ENCODE measurements at regions not wholly inside any gene's neighbourhood (a gene's known extent, or its start where the extent isn't known, plus 50 kb on each side); places are given as distances from the start of the nearest gene placed in this dataset.
A peak's percentile ranks its signal among the peaks of the same experiment; 100 is the strongest.

GRCh38 chr4:14856062-14856933, 146.0 kb upstream of the CPEB2 start:
- ChIA-PET CTCF (no interaction called here), POLR2A (no interaction called here)
- DNase-seq (peak; percentile 34), ATAC-seq (peak; percentile 47)
- Mint-ChIP-seq H3K9me3 (ENCODE audit: insufficient read depth) (no peaks in the 10 kb centered on the region), H3K4me3 (no peak overlapping the region), H3K27me3 (ENCODE audit: low read depth) (no peaks in the 10 kb centered on the region), H3K27ac (no peak overlapping the region), H3K4me1 (ENCODE audit: low read depth) (peaks cover 5% of the 10 kb centered on the region), H3K36me3 (ENCODE audit: low read depth) (no peaks in the 10 kb centered on the region)

GRCh38 chr4:14856934-14857235, 145.4 kb upstream of the CPEB2 start:
- H3K4me3 Mint-ChIP-seq = no peak overlapping the region
- peaks cover 5% of the 10 kb centered on the region for H3K4me1 Mint-ChIP-seq (ENCODE audit: low read depth)
- DNase-seq = no peak
- no peaks in the 10 kb centered on the region for H3K9me3 Mint-ChIP-seq (ENCODE audit: insufficient read depth)
- CTCF ChIA-PET = no interaction called here
- H3K27ac Mint-ChIP-seq = no peak overlapping the region
- no peaks in the 10 kb centered on the region for H3K27me3 Mint-ChIP-seq (ENCODE audit: low read depth)
- POLR2A ChIA-PET = no interaction called here
- ATAC-seq = no peak
- no peaks in the 10 kb centered on the region for H3K36me3 Mint-ChIP-seq (ENCODE audit: low read depth)

GRCh38 chr4:14857475-14857874, 144.8 kb upstream of the CPEB2 start:
- POLR2A ChIA-PET = no interaction called here

DNA sequence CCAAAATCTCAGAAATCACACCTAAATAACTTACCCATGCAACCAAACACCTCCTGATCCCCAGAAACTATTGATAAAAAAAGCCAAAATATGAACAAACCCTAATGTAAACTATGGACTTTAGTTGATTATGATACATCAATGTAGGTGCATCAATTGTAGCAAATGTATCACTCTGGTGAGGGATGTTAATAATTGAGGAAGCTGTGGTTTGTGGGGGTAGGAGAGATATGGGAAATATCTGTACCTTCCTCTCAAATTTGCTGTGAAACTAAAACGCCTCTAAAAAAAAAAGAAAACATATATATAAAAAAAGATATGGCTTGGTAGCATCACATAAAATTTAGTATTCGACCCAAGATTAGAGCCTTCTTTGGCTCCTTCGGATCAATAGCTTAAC, 144.3 kb upstream of the CPEB2 start:
- ChIA-PET CTCF (interaction anchor here (0.6 kb wide), 1 partner anchor 1406 kb away, joined by 4 read pairs; no protein-coding TSS in a partner anchor), POLR2A (no interaction called here)
- Mint-ChIP-seq H3K9me3 (ENCODE audit: insufficient read depth) (no peaks in the 10 kb centered on the region), H3K36me3 (ENCODE audit: low read depth) (no peaks in the 10 kb centered on the region), H3K27ac (no peak overlapping the region), H3K27me3 (ENCODE audit: low read depth) (peaks cover 4% of the 10 kb centered on the region), H3K4me3 (no peak overlapping the region), H3K4me1 (ENCODE audit: low read depth) (peaks cover 5% of the 10 kb centered on the region)
- DNase-seq (no peak), ATAC-seq (no peak)

More at GRCh38 chr4:14857475-14857874, 144.8 kb upstream of the CPEB2 start:
- DNase-seq = no peak
- Mint-ChIP-seq H3K27ac (no peak overlapping the region), H3K27me3 (ENCODE audit: low read depth) (peaks cover 3% of the 10 kb centered on the region), H3K4me1 (ENCODE audit: low read depth) (peaks cover 5% of the 10 kb centered on the region), H3K4me3 (no peak overlapping the region), H3K36me3 (ENCODE audit: low read depth) (no peaks in the 10 kb centered on the region), H3K9me3 (ENCODE audit: insufficient read depth) (no peaks in the 10 kb centered on the region)
- no peak for ATAC-seq
- CTCF ChIA-PET = no interaction called here

GRCh38 chr4:14862891-14863290, 139.4 kb upstream of the CPEB2 start:
- Mint-ChIP-seq H3K4me1 (ENCODE audit: low read depth) (no peaks in the 10 kb centered on the region), H3K4me3 (no peak overlapping the region), H3K27ac (no peak overlapping the region), H3K9me3 (ENCODE audit: insufficient read depth) (no peaks in the 10 kb centered on the region), H3K27me3 (ENCODE audit: low read depth) (peaks cover 12% of the 10 kb centered on the region), H3K36me3 (ENCODE audit: low read depth) (no peaks in the 10 kb centered on the region)
- no peak for ATAC-seq
- POLR2A ChIA-PET = no interaction called here
- no peak for DNase-seq
- CTCF ChIA-PET = no interaction called here

- no peaks in the 10 kb centered on the region for H3K36me3 Mint-ChIP-seq (ENCODE audit: low read depth)
These were observed 138.6 kb upstream of the CPEB2 start for GRCh38 chr4:14863418-14864364.

GRCh38 chr4:14864365-14865030, 137.8 kb upstream of the CPEB2 start:
- Mint-ChIP-seq H3K9me3 (ENCODE audit: insufficient read depth) (no peaks in the 10 kb centered on the region), H3K27me3 (ENCODE audit: low read depth) (peaks cover 16% of the 10 kb centered on the region), H3K36me3 (ENCODE audit: low read depth) (no peaks in the 10 kb centered on the region), H3K4me1 (ENCODE audit: low read depth) (no peaks in the 10 kb centered on the region), H3K27ac (no peak overlapping the region), H3K4me3 (no peak overlapping the region)
- ChIA-PET POLR2A (no interaction called here), CTCF (no interaction called here)
- no peak for DNase-seq
- ATAC-seq = no peak

More at GRCh38 chr4:14863418-14864364, 138.6 kb upstream of the CPEB2 start:
- Mint-ChIP-seq H3K27ac (no peak overlapping the region), H3K9me3 (ENCODE audit: insufficient read depth) (no peaks in the 10 kb centered on the region), H3K4me1 (ENCODE audit: low read depth) (no peaks in the 10 kb centered on the region), H3K4me3 (no peak overlapping the region), H3K27me3 (ENCODE audit: low read depth) (peaks cover 12% of the 10 kb centered on the region)
- DNase-seq (no peak), ATAC-seq (no peak)
- ChIA-PET CTCF (no interaction called here), POLR2A (no interaction called here)

DNA sequence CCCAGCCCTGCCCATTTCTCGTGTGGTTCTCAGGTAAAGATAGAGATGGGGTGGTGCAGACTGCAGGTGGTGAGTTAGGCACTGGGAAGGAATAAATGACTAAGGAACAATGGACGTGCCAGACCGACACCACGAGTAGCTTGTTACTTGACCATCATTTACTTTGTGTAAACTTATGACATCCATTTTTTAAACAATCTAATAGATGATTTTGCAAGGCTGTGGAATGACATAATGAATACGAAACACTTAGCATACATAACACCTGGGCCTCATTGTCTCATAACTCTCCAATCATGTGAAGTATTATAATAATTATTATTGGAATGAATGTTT, 137.3 kb upstream of the CPEB2 start:
- no peaks in the 10 kb centered on the region for H3K4me1 Mint-ChIP-seq (ENCODE audit: low read depth)
- no peaks in the 10 kb centered on the region for H3K9me3 Mint-ChIP-seq (ENCODE audit: insufficient read depth)
- H3K4me3 Mint-ChIP-seq = no peak overlapping the region
- ChIA-PET POLR2A (no interaction called here), CTCF (no interaction called here)
- no peak overlapping the region for H3K27ac Mint-ChIP-seq
- H3K27me3 Mint-ChIP-seq (ENCODE audit: low read depth) = peaks cover 16% of the 10 kb centered on the region
- H3K36me3 Mint-ChIP-seq (ENCODE audit: low read depth) = no peaks in the 10 kb centered on the region
- DNase-seq (no peak), ATAC-seq (no peak)

GRCh38 chr4:14865804-14866203, 136.5 kb upstream of the CPEB2 start:
- no peak overlapping the region for H3K27ac Mint-ChIP-seq

DNA sequence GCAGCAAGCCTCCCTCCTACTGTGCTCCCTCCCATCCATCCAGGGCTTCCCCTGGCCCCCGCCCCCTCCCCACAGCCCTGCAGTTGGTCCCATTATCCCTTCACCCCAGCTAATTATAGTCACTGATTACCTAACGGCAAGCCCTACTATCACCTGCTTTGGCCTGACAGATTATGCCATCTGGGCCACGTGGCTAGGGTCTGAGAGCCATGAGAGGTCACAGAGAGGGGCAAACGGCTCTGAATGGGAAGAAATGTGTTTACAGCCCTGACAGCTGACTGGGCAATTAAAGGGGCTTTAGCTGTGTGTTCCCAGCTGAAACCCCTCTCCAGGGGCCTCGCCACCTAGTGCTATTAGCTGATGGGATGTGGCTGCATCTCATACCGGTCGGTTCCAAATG, 134.4 kb upstream of the CPEB2 start:
- Mint-ChIP-seq H3K4me3 (no peak overlapping the region), H3K27ac (no peak overlapping the region), H3K36me3 (ENCODE audit: low read depth) (no peaks in the 10 kb centered on the region), H3K4me1 (ENCODE audit: low read depth) (no peaks in the 10 kb centered on the region), H3K9me3 (ENCODE audit: insufficient read depth) (no peaks in the 10 kb centered on the region), H3K27me3 (ENCODE audit: low read depth) (peaks cover 17% of the 10 kb centered on the region)
- no peak for ATAC-seq
- ChIA-PET POLR2A (no interaction called here), CTCF (no interaction called here)
- no peak for DNase-seq

More at GRCh38 chr4:14865804-14866203, 136.5 kb upstream of the CPEB2 start:
- no peaks in the 10 kb centered on the region for H3K4me1 Mint-ChIP-seq (ENCODE audit: low read depth)
- DNase-seq (no peak), ATAC-seq (no peak)
- CTCF ChIA-PET = no interaction called here
- POLR2A ChIA-PET = no interaction called here
- H3K9me3 Mint-ChIP-seq (ENCODE audit: insufficient read depth) = no peaks in the 10 kb centered on the region
- H3K27me3 Mint-ChIP-seq (ENCODE audit: low read depth) = peaks cover 20% of the 10 kb centered on the region
- H3K36me3 Mint-ChIP-seq (ENCODE audit: low read depth) = no peaks in the 10 kb centered on the region
- H3K4me3 Mint-ChIP-seq = no peak overlapping the region

GRCh38 chr4:14868426-14869395, 133.6 kb upstream of the CPEB2 start:
- no peak overlapping the region for H3K4me3 Mint-ChIP-seq
- ChIA-PET CTCF (no interaction called here), POLR2A (no interaction called here)
- no peak overlapping the region for H3K27ac Mint-ChIP-seq
- H3K27me3 Mint-ChIP-seq (ENCODE audit: low read depth) = peaks cover 17% of the 10 kb centered on the region
- no peak for DNase-seq
- no peak for ATAC-seq
- H3K36me3 Mint-ChIP-seq (ENCODE audit: low read depth) = no peaks in the 10 kb centered on the region
- no peaks in the 10 kb centered on the region for H3K4me1 Mint-ChIP-seq (ENCODE audit: low read depth)
- H3K9me3 Mint-ChIP-seq (ENCODE audit: insufficient read depth) = no peaks in the 10 kb centered on the region
